Liver (tissue), 8 donors: ENCODE measurements at regions not wholly inside any gene's neighbourhood (a gene's known extent, or its start where the extent isn't known, plus 50 kb on each side); places are given as distances from the start of the nearest gene placed in this dataset.
"Not testable (repeated sequence)": the region's sequence is repeated elsewhere in the genome, so short reads cannot be mapped to it uniquely, and the experiment has no call there.

Experiments
- DNase-seq: peaks from one replicate; pipeline ENCODE4 v3.0.0-alpha.2; 2017; ENCODE audit warnings: low spot score
- H3K27ac ChIP-seq, 2 donors: one replicate each; pipeline ENCODE4 v1.7.0; 2013; ENCODE audit warnings: inconsistent platforms in 2 of 2, low read length in 2 of 2, control low read depth in 1 of 2, low read depth in 1 of 2, mild to moderate bottlenecking in 1 of 2
- H3K27me3 ChIP-seq, 4 donors: one replicate each; pipeline versions ENCODE4 v1.6.1 to v1.7.0; 2013; ENCODE audit warnings: low read length in 3 of 4, inconsistent platforms in 1 of 4, mild to moderate bottlenecking in 1 of 4, moderate library complexity in 1 of 4; ENCODE audit not compliant: control insufficient read depth in 4 of 4, insufficient read depth in 4 of 4
- H3K36me3 ChIP-seq, 4 donors: one replicate each; pipeline versions ENCODE4 v1.6.1 to v1.7.0; 2013; ENCODE audit warnings: low read length in 3 of 4, mild to moderate bottlenecking in 3 of 4, low read depth in 1 of 4, moderate library complexity in 1 of 4; ENCODE audit not compliant: control insufficient read depth in 4 of 4, insufficient read depth in 3 of 4
- H3K4me1 ChIP-seq, 4 donors: one replicate each; pipeline versions ENCODE4 v1.6.1 to v1.7.0; 2013; ENCODE audit warnings: low read length in 3 of 4, mild to moderate bottlenecking in 3 of 4, moderate library complexity in 1 of 4; ENCODE audit not compliant: control insufficient read depth in 4 of 4, insufficient read depth in 4 of 4
- H3K4me3 ChIP-seq, 3 donors: one replicate each; pipeline versions ENCODE4 v1.6.1 to v1.7.0; 2013; ENCODE audit warnings: low read length in 3 of 3, control low read depth in 1 of 3, low read depth in 1 of 3, mild to moderate bottlenecking in 1 of 3
- H3K9ac ChIP-seq, 2 donors: one replicate each; pipeline ENCODE4 v1.7.0; 2013; ENCODE audit warnings: low read length in 2 of 2, mild to moderate bottlenecking in 2 of 2, moderate library complexity in 2 of 2, control low read depth in 1 of 2, low read depth in 1 of 2
- H3K9me3 ChIP-seq, 4 donors: one replicate each; pipeline versions ENCODE4 v1.6.1 to v1.7.0; 2013; ENCODE audit warnings: low read length in 3 of 4; ENCODE audit not compliant: control insufficient read depth in 4 of 4
- CTCF ChIP-seq: fragments of 150-350 bp; IDR thresholded peaks from 2 replicates; pipeline ENCODE4 v1.5.1; 2017; ENCODE audit warnings: improper control_type of control experiment, low read depth, low read length; ENCODE audit not compliant: missing input control
- EGR1 ChIP-seq, 2 donors: IDR thresholded peaks; 2 replicates each; pipeline ENCODE4 v1.6.1; 2016 to 2018; ENCODE audit warnings: antibody characterized with exemption in 2 of 2, low read depth in 2 of 2
- FOXA1 ChIP-seq: IDR thresholded peaks from 2 replicates; pipeline ENCODE4 v1.6.1; 2016; ENCODE audit warnings: antibody characterized with exemption
- GABPA ChIP-seq, 2 donors: IDR thresholded peaks in 1 of 2; conservative IDR thresholded peaks in 1 of 2; 2 replicates each; pipeline ENCODE4 v1.6.1; 2016; ENCODE audit warnings: antibody characterized with exemption in 2 of 2, mild to moderate bottlenecking in 1 of 2, moderate library complexity in 1 of 2
- JUND ChIP-seq, 2 donors: IDR thresholded peaks; 2 replicates each; pipeline ENCODE4 v1.6.1; 2016; ENCODE audit warnings: antibody characterized with exemption in 2 of 2
- NR2F2 ChIP-seq: IDR thresholded peaks from 2 replicates; pipeline ENCODE4 v1.6.1; 2016; ENCODE audit warnings: antibody characterized with exemption
- REST ChIP-seq: IDR thresholded peaks from 2 replicates; pipeline ENCODE4 v1.6.1; 2016; ENCODE audit warnings: antibody characterized with exemption, mild to moderate bottlenecking
- RXRA ChIP-seq, 2 donors: IDR thresholded peaks; 2 replicates each; pipeline ENCODE4 v1.6.1; 2017 to 2018; ENCODE audit warnings: antibody characterized with exemption in 2 of 2, mild to moderate bottlenecking in 1 of 2
- WGBS: extraction: QIAGEN DNeasy Blood & Tissue Kit; methylation state at CpG from one replicate; pipeline ENCODE4 v1.1.7; 2013; 5-methylcytosine and 5-hydroxymethylcytosine counted together
- TF ChIP-seq, protein P1 (sequence below): IDR thresholded peaks from 2 replicates; pipeline ENCODE4 v1.6.1; 2016; ENCODE audit warnings: antibody characterized with exemption
- donor health status: healthy.
- donor health status: healthy.
- donor health status: healthy.
- donor health status: healthy.
- donor health status: healthy.

DNA sequence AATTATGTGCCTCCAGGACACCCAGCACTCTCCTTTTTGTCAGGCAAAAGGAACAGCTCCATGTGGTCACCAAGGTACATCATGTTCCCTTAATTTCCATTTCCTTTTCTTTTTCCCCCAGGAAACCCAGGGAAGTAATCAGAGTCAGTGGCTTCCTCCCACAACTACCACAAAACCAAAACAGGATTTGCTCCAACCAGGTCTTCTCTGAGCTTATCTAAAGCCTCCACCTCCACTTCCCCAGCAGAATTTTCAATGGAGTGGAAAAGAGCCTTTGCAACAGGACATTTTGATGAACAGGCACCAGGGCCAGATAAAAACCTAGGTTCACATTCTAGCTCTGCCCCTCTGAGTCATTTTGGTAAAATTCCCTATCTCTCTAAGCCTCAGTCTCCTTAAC is 154.3 kb downstream of the NR2F2 start:
- Histone ChIP-seq H3K4me3 (no peak overlapping the region), H3K27me3 (no peaks in the 10 kb centered on the region), H3K4me1 (peaks cover 0 to 13% (median 3%) of the 10 kb centered on the region in 4 donors), H3K27ac (no peak overlapping the region), H3K9me3 (no peaks in the 10 kb centered on the region), H3K9ac (no peak overlapping the region), H3K36me3 (no peaks in the 10 kb centered on the region)
- TF ChIP-seq CTCF (no peak), RXRA (IDR thresholded peaks at IDR 0.05) (no peak), EGR1 (IDR thresholded peaks at IDR 0.05; ENCODE audit: low read depth in 2 of 2) (no peak), GABPA (IDR thresholded peaks at IDR 0.05 in 1 of 2, conservative IDR thresholded peaks at IDR 0.05 in 1 of 2) (no peak), REST (no peak), FOXA1 (no peak), JUND (IDR thresholded peaks at IDR 0.05) (no peak), NR2F2 (no peak)
- TF ChIP-seq, protein P1, sequence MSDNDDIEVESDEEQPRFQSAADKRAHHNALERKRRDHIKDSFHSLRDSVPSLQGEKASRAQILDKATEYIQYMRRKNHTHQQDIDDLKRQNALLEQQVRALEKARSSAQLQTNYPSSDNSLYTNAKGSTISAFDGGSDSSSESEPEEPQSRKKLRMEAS, result no peak
- DNase-seq, result no peak

DNA sequence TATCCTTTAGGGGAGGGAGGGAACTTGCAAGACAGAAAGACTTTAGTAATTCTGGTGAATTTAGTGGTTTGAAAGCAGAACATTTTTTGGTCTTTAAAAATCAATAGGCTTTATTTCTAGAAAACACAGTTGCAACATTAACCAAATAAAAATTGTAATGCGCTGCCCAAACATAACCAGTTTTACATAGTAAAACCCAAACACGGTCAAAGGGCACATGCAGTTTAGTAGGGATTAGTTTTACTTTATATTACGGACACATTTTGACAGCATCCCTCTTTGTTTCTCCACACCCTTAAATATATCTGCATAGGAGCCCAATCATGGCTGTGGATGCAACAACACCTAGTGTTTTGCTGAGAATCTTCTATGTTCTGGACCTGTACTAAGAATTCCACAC is 156.7 kb downstream of the NR2F2 start:
- H3K36me3 ChIP-seq, result no peaks in the 10 kb centered on the region
- WGBS, result 50% methylated on average over 3 of the region's 3 CpGs

GRCh38 chr15:96491066-96491699 is 160.7 kb downstream of the NR2F2 start:
- H3K9ac ChIP-seq, H3K9me3 ChIP-seq, H3K27me3 ChIP-seq, H3K4me3 ChIP-seq, DNase-seq, H3K27ac ChIP-seq, H3K36me3 ChIP-seq: not testable (repeated sequence)
- peaks cover 0 to 13% (median 3%) of the 10 kb centered on the region in 4 donors for H3K4me1 ChIP-seq
- 85% methylated on average over 15 of the region's 15 CpGs for WGBS

More for the DNA sequence above, 156.7 kb downstream of the NR2F2 start:
- Histone ChIP-seq H3K27me3 (no peaks in the 10 kb centered on the region), H3K4me1 (peaks cover 0 to 13% (median 3%) of the 10 kb centered on the region in 4 donors), H3K4me3 (no peak overlapping the region), H3K9ac (no peak overlapping the region), H3K9me3 (no peaks in the 10 kb centered on the region), H3K27ac (no peak overlapping the region)
- DNase-seq, result no peak
- TF ChIP-seq JUND (IDR thresholded peaks at IDR 0.05), result no peak
- peak in 1 of 2 donors; percentile 9 for TF ChIP-seq RXRA (IDR thresholded peaks at IDR 0.05)

GRCh38 chr15:96491700-96492644 is 161.5 kb downstream of the NR2F2 start:
- H3K4me3 ChIP-seq, H3K36me3 ChIP-seq, H3K27ac ChIP-seq, H3K9ac ChIP-seq, H3K9me3 ChIP-seq, DNase-seq, H3K4me1 ChIP-seq, H3K27me3 ChIP-seq: not testable (repeated sequence)
- whole genome bisulfite sequencing, result 92% methylated on average over 58 of the region's 58 CpGs
